Epidermal melanocyte (primary cell): ENCODE measurements at regions not wholly inside any gene's neighbourhood (a gene's known extent, or its start where the extent isn't known, plus 50 kb on each side); places are given as distances from the start of the nearest gene placed in this dataset.
A peak's percentile ranks its signal among the peaks of the same experiment; 100 is the strongest.

Source experiments
- DNase-seq: peaks from one replicate; pipeline ENCODE4 v3.0.0; 2011; ENCODE audit warnings: low spot score; ENCODE audit not compliant: insufficient read length

GRCh38 chr1:165073185-165074007 lies 283.1 kb downstream of the LMX1A start:
- DNase-seq = peak; percentile 30

GRCh38 chr1:165070675-165071074 lies 285.8 kb downstream of the LMX1A start:
- no peak for DNase-seq

- DNase-seq = no peak
These were observed 286.7 kb downstream of the LMX1A start for GRCh38 chr1:165069829-165070228.

GRCh38 chr1:165068741-165069140 lies 287.8 kb downstream of the LMX1A start:
- DNase-seq = no peak

DNA sequence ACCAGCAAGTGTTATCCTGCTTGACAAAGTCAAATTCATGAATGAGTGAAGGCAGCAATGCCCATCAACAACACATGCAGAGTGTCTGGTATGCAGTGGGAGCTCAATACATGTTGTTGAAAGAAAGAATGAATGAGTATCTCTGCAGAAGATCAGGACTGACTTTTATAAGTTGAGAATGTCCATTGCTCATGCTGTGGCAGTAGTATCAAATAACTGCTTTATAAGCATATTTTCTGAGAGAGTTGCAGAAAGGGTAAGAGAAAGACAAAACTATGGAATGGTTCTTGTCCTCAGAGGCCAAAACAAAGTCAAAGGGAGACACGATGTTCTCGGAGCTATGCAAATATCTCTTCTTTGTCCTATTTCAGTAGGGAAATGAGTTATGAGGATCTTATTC lies 288.7 kb downstream of the LMX1A start:
- no peak for DNase-seq

DNA sequence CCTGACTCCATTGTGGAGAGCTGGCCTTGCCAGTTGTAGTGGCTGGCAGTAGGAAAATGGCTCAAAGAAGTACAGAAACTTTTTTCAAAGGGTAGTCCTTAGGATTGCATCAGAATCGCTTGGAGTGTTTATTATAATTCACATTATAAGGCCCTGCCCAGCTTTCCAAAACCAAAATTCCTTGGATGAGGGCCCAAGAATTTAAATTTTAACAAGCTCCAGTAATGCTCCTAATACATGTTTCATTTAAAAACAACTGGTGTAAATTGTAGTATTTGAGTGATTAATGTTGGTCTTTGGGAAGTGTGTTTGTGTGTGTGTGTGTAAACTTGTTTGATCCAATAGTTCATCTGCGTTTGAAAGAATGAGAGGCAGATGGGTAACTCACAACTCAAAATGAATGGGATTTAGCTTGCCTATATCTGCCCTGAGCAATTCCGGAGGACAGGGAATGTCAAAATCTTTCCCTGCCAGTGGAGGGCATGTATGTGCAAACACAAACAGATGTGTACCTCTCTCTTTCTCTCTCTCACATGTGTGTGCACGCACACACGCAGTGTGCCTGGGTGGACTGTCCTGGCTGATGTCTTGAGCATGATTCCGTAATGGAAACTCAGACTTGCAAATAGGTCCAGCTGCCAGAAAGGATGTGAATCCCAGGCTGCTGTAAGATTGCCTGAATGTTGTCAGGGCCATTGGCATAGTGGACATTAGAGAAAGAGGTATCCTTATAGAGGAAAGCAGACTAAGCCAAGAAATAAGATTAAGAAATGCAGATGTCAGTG lies 293.1 kb downstream of the LMX1A start:
- no peak for DNase-seq

- DNase-seq = no peak
These were observed 294.2 kb downstream of the LMX1A start for GRCh38 chr1:165062346-165062745.

DNA sequence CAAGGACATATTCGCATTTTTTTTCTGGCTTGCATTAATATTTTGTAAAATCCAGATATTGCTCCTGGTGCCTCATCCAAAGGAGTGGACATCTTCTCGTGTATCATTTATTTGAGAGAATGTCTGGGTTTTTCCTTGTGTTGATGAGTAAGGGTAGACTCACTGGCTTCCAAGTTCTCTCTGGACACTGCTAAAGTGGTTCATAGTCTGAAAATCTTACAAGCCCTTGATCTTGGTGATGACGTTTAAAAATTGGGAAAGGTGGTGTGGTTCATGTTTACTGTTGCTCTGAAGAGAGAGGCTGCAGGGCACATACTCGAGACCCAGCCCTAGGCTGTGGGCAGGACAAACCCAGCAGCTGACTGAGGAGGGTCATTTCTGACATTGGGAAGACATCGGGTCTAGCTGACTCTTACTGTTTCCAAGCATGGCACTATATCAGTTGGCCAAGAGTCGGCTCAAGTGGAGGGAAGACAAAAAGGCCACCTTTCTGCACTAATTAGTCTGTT lies 296.2 kb downstream of the LMX1A start:
- DNase-seq = no peak

- no peak for DNase-seq
These were observed 298.6 kb downstream of the LMX1A start for GRCh38 chr1:165057956-165058355.

DNA sequence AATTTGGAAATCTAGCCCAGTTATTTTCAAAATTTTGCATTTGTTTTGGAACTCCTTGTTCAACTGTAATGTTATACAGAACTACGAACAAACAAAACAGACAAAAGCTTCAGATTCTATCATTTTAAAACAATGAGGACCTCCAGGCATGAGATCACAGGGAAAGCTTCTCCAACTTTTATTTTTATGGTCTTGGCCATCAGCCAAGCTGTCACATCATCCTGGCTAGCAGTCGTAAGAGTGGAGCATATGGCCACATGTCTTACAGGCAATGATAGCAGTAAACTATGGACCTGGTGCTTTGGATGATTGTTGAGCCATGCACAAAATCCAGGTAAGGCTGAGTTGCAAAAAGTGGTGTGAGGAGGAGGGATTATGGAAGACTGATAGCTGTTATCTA lies 299.6 kb downstream of the LMX1A start:
- no peak for DNase-seq

DNA sequence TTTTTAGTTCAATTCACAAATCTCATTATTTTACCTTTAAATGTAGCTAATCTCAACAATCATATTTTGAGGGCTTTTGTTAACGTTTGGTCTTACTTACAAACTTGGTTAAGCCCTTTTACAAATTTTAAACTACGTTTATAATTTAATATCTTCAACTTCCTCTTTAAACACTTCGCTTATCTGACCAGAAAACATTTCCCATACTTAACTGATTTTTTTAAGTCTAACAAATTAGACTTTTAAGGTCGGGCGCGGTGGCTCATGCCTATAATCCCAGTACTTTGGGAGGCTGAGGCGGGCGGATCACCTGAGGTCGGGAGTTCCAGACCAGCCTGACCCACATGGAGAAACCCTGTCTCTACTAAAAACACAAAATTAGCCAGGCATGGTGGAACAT lies 300.9 kb downstream of the LMX1A start:
- no peak for DNase-seq

DNA sequence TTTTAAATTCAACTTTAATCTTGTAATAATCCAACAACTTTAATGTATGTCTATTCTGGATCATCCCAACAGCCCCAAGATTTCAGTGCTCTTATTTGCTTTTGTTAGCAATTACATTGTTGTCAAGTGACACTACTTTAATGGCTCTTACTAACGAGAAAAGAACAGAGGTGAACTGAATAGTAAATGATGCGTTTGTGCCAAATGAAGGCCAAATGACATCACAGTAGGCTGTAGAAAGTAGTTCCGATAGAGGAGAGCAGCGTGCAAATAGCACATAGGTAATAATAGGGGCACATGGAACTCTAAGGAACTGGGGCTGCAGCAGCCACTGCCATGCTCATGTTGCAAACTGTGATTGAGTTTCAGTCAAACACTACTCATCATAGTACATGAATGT lies 301.9 kb downstream of the LMX1A start:
- no peak for DNase-seq

DNA sequence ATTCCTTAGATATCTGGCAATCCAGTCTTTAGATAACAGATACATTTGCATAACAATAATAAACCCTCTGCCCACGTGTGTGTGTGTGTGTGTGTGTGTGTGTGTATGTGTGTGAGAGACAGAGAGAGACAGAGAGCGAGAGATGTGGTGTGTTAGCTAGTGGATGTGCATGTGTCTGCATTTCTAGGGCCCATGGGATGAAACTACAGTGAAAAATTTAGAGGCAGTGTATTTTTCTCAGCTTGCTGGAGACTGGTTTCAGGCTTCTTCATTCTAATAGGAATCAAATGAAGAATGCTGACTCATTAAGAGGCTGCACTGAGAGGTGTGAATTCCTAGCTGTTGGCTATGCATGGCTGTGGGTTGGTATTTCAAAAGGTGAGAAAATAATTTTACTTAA lies 303.2 kb downstream of the LMX1A start:
- no peak for DNase-seq

DNA sequence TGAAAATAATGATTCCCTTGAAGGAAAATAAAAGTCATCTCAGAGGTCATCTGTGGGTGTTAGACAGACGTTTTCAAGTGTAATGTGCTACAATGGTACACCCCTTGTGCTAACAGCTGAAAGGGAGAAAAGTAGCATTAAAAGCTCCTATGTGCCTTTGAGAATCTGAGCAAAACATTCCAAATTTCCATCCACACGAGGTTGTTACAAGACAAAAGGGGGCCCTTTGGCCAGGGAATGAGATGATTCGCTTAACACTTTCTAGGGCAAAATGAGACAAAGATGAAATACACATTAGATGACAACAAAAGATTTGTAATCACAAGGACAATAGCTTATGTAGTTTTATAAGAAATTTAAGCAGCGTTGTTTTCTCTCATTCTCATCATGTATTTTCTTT lies 303.6 kb downstream of the LMX1A start:
- DNase-seq = no peak

GRCh38 chr1:165052431-165052830 lies 304.1 kb downstream of the LMX1A start:
- DNase-seq = no peak

DNA sequence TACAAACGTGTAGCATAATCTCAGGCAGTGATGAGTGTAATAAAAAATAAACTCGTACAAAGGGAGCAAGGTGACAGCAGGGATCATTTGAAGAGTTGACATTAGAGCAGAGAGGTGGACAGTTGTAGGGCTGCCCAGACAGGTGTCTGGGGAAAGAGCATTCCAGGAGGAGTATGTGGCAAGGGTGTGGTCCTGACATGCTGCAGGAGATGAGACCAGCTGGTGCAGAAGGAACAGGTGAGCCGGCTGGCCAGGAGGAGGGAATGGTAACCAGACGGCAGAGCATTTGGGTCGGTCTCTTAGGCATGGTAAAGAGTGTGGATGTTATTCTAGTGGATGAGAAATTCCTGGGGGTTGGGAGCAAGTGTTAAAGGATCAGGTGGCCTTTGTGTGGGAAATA lies 306.3 kb downstream of the LMX1A start:
- DNase-seq = no peak

GRCh38 chr1:165047994-165048393 lies 308.5 kb downstream of the LMX1A start:
- no peak for DNase-seq

DNA sequence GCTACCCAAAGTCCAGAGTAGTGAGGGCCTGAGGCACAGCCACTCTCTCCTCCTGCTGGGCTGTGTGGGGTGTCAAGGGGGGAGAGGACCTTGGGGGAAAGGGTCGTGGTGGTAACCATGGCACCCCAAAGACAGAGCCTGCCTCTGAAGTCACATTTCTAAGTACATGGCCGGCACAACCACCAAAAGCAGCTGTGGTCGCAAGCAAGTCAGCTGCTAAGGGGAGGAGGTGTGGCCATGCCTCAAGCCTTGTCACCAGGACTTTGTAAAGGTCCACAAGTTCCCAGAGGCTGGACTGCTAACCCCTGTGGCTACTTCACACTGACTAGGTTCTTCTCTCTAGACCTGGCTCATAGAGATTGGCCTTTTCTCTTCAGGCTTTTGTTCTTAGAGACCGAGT lies 310.6 kb downstream of the LMX1A start:
- DNase-seq = no peak

DNA sequence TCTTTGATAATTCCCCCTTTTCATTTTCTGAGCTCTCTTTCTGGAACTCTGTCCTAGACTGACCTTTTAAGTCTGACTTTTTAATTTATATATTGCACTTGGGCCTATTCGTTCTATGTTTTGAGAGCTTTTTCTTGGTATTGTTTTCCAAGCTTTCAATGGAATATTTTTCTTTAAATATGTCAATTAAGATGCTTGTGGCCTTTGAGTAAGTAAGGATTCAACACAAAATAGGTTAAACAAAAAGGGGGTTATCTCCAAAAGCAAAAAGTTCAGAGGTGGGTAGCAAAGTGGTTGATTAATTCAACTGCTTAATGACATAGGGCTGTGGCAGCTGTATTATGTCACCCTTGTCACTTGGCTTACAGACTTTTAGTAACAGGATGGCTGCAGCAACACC lies 315.9 kb downstream of the LMX1A start:
- no peak for DNase-seq

DNA sequence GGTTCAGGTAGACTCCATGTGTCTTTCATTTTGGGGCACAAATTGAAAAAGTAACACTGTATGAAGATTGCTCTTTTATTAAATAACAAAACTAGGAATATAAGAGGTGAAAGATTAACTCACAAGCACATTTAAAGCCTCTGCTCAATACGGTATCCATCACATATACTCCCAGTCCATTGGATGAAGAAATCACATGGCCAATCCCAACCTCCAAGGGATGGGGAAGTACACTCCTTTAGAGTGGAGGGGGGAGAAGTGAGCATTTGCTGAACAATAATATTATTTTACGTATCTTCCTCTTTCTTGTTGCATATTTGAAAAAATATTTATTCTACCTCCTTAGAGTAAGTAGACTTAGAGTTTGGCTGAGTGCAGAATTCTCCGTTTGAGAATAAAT lies 316.5 kb downstream of the LMX1A start:
- DNase-seq = no peak

- DNase-seq = no peak
These were observed 320.1 kb downstream of the LMX1A start for GRCh38 chr1:165036403-165036802.

- no peak for DNase-seq
These were observed 322.2 kb downstream of the LMX1A start for GRCh38 chr1:165034136-165034809.
